Iris pigment epithelial cell (primary cell): ENCODE measurements at regions not wholly inside any gene's neighbourhood (a gene's known extent, or its start where the extent isn't known, plus 50 kb on each side); places are given as distances from the start of the nearest gene placed in this dataset.

Source experiments
- DNase-seq: peaks from one replicate; pipeline ENCODE4 v3.0.0-alpha.2; 2011; ENCODE audit warnings: low read depth

GRCh38 chr13:40387775-40388174 lies 278.7 kb downstream of the FOXO1 start:
- no peak for DNase-seq

- peak; percentile 49 for DNase-seq
These were observed 277.8 kb downstream of the FOXO1 start for GRCh38 chr13:40388617-40389016.

- no peak for DNase-seq
These were observed 277.3 kb downstream of the FOXO1 start for GRCh38 chr13:40389081-40389641.

GRCh38 chr13:40390401-40390916 lies 276.0 kb downstream of the FOXO1 start:
- DNase-seq: no peak

- DNase-seq: no peak
These were observed 274.7 kb downstream of the FOXO1 start for GRCh38 chr13:40391788-40392187.

GRCh38 chr13:40394304-40394985 lies 272.0 kb downstream of the FOXO1 start:
- DNase-seq: no peak

GRCh38 chr13:40398065-40398464 lies 268.4 kb downstream of the FOXO1 start:
- no peak for DNase-seq

- DNase-seq: no peak
These were observed 266.7 kb downstream of the FOXO1 start for GRCh38 chr13:40399756-40400155.

- peak; percentile 99 for DNase-seq
These were observed 264.3 kb downstream of the FOXO1 start for GRCh38 chr13:40401911-40402776.

- DNase-seq: peak; percentile 92
These were observed 263.5 kb downstream of the FOXO1 start for GRCh38 chr13:40402931-40403431.

- DNase-seq: no peak
These were observed 262.8 kb downstream of the FOXO1 start for GRCh38 chr13:40403509-40404241.

- DNase-seq: no peak
These were observed 262.0 kb downstream of the FOXO1 start for GRCh38 chr13:40404407-40404806.

GRCh38 chr13:40404967-40405716 lies 261.3 kb downstream of the FOXO1 start:
- no peak for DNase-seq

GRCh38 chr13:40406405-40407120 lies 259.9 kb downstream of the FOXO1 start:
- peak; percentile 96 for DNase-seq

- no peak for DNase-seq
These were observed 258.9 kb downstream of the FOXO1 start for GRCh38 chr13:40407567-40407966.

GRCh38 chr13:40408602-40409001 lies 257.8 kb downstream of the FOXO1 start:
- peak; percentile 76 for DNase-seq

GRCh38 chr13:40409278-40409677 lies 257.2 kb downstream of the FOXO1 start:
- DNase-seq: no peak

GRCh38 chr13:40410315-40410714 lies 256.1 kb downstream of the FOXO1 start:
- no peak for DNase-seq

GRCh38 chr13:40420160-40420740 lies 246.2 kb downstream of the FOXO1 start:
- DNase-seq: no peak

- DNase-seq: no peak
These were observed 243.7 kb downstream of the FOXO1 start for GRCh38 chr13:40422588-40423235.
